Neural progenitor cell (in vitro differentiated cells): ENCODE measurements at regions not wholly inside any gene's neighbourhood (a gene's known extent, or its start where the extent isn't known, plus 50 kb on each side); places are given as distances from the start of the nearest gene placed in this dataset.

Experiments used
- DNase-seq: peaks from one replicate; pipeline ENCODE4 v3.0.0-alpha.2; 2016; ENCODE audit warnings: low spot score
- H2AFZ ChIP-seq: fragments of 200-600 bp; sonication (generic); replicated peaks from 2 replicates; pipeline ENCODE4 v1.6.1; 2016; ENCODE audit warnings: antibody characterized with exemption
- H3F3A ChIP-seq: fragments of 200-600 bp; sonication (generic); 2 replicates; pipeline ENCODE4 v1.6.1; 2016; ENCODE audit warnings: antibody characterized with exemption, low read depth
- H3K27ac ChIP-seq: fragments of 200-600 bp; sonication (generic); 2 replicates; pipeline ENCODE4 v1.5.1; 2016; ENCODE audit warnings: mild to moderate bottlenecking
- H3K27me3 ChIP-seq: fragments of 200-600 bp; sonication (generic); 2 replicates; pipeline ENCODE4 v1.6.1; 2016; ENCODE audit warnings: mild to moderate bottlenecking, moderate library complexity
- H3K36me3 ChIP-seq: fragments of 200-600 bp; sonication (generic); 2 replicates; pipeline ENCODE4 v1.5.1; 2016
- H3K4me1 ChIP-seq: fragments of 200-600 bp; sonication (generic); 2 replicates; pipeline ENCODE4 v1.6.1; 2016; ENCODE audit warnings: mixed run types
- H3K4me2 ChIP-seq: fragments of 200-600 bp; sonication (generic); 2 replicates; pipeline ENCODE4 v1.6.1; 2016
- H3K4me3 ChIP-seq: fragments of 200-600 bp; sonication (generic); 2 replicates; pipeline ENCODE4 v1.5.1; 2016
- H3K79me2 ChIP-seq: fragments of 200-600 bp; sonication (generic); 2 replicates; pipeline ENCODE4 v1.6.1; 2016; ENCODE audit warnings: low read depth
- H3K9ac ChIP-seq: fragments of 200-600 bp; sonication (generic); 2 replicates; pipeline ENCODE4 v1.6.1; 2016
- H3K9me3 ChIP-seq: fragments of 200-600 bp; sonication (generic); 2 replicates; pipeline ENCODE4 v1.5.1; 2016; ENCODE audit warnings: low read depth
- H4K20me1 ChIP-seq: fragments of 200-600 bp; sonication (generic); 2 replicates; pipeline ENCODE4 v1.6.1; 2016; ENCODE audit warnings: low read depth
- H3K27ac Mint-ChIP-seq: 3 replicates; pipeline ENCODE4 v1.8.0; 2021; ENCODE audit warnings: mixed read lengths
- H3K27me3 Mint-ChIP-seq: 2 replicates; pipeline ENCODE4 v1.8.0; 2022; ENCODE audit warnings: low read depth, mild to moderate bottlenecking, inconsistent platforms, moderate library complexity, mixed read lengths; ENCODE audit not compliant: insufficient read depth
- H3K36me3 Mint-ChIP-seq: 3 replicates; pipeline ENCODE4 v1.8.0; 2021; ENCODE audit warnings: mixed read lengths
- H3K4me1 Mint-ChIP-seq: 3 replicates; pipeline ENCODE4 v1.8.0; 2021; ENCODE audit warnings: mixed read lengths
- H3K4me3 Mint-ChIP-seq: 3 replicates; pipeline ENCODE4 v1.8.0; 2021; ENCODE audit warnings: mild to moderate bottlenecking, moderate library complexity, mixed read lengths
- H3K9me3 Mint-ChIP-seq: 3 replicates; pipeline ENCODE4 v1.8.0; 2020; ENCODE audit warnings: mixed read lengths
- CTCF ChIP-seq: fragments of 200-600 bp; sonication (generic); IDR thresholded peaks from 2 replicates; pipeline ENCODE4 v1.5.1; 2017; ENCODE audit warnings: antibody characterized with exemption, mild to moderate bottlenecking
- EZH2 ChIP-seq: fragments of 200-600 bp; sonication (generic); IDR thresholded peaks from 2 replicates; pipeline ENCODE4 v1.6.1; 2017; ENCODE audit warnings: antibody characterized with exemption, mild to moderate bottlenecking, moderate library complexity
- EZH2phosphoT487 ChIP-seq: fragments of 200-600 bp; sonication (generic); IDR thresholded peaks from 2 replicates; pipeline ENCODE4 v1.6.1; 2017; ENCODE audit warnings: antibody characterized with exemption

- TF ChIP-seq EZH2 (no peak), EZH2phosphoT487 (no peak)
- Mint-ChIP-seq H3K27ac (no peak overlapping the region), H3K4me3 (no peak overlapping the region), H3K36me3 (no peaks in the 10 kb centered on the region), H3K4me1 (no peaks in the 10 kb centered on the region), H3K9me3 (no peaks in the 10 kb centered on the region), H3K27me3 (peaks cover 2% of the 10 kb centered on the region)
- Histone ChIP-seq H3F3A (no peaks in the 10 kb centered on the region), H4K20me1 (no peaks in the 10 kb centered on the region), H3K27me3 (no peaks in the 10 kb centered on the region), H3K9ac (no peak overlapping the region), H3K9me3 (no peaks in the 10 kb centered on the region), H3K36me3 (no peaks in the 10 kb centered on the region), H3K4me1 (no peaks in the 10 kb centered on the region), H2AFZ (no peak overlapping the region), H3K4me3 (no peak overlapping the region), H3K27ac (no peak overlapping the region), H3K79me2 (no peaks in the 10 kb centered on the region), H3K4me2 (no peak overlapping the region)
- DNase-seq: no peak
Measured at GRCh38 chr12:4214877-4215228, 58.7 kb upstream of the CCND2 start.

GRCh38 chr12:4213471-4213870 is 60.1 kb upstream of the CCND2 start:
- Mint-ChIP-seq H3K4me3 (no peak overlapping the region), H3K27me3 (peaks cover 2% of the 10 kb centered on the region), H3K27ac (no peak overlapping the region), H3K4me1 (no peaks in the 10 kb centered on the region), H3K36me3 (no peaks in the 10 kb centered on the region), H3K9me3 (no peaks in the 10 kb centered on the region)
- no peak overlapping the region for H3K9ac ChIP-seq
- no peaks in the 10 kb centered on the region for H3K9me3 ChIP-seq
- H3K27ac ChIP-seq: no peak overlapping the region
- no peaks in the 10 kb centered on the region for H3K4me1 ChIP-seq
- no peaks in the 10 kb centered on the region for H3K27me3 ChIP-seq
- no peak overlapping the region for H3K4me2 ChIP-seq
- no peaks in the 10 kb centered on the region for H4K20me1 ChIP-seq
- H2AFZ ChIP-seq: no peak overlapping the region
- no peaks in the 10 kb centered on the region for H3K79me2 ChIP-seq
- H3K36me3 ChIP-seq: no peaks in the 10 kb centered on the region
- no peak overlapping the region for H3K4me3 ChIP-seq
- H3F3A ChIP-seq: no peaks in the 10 kb centered on the region
- TF ChIP-seq EZH2 (no peak), EZH2phosphoT487 (no peak), CTCF (no peak)
- no peak for DNase-seq

GRCh38 chr12:4212845-4213244 is 60.7 kb upstream of the CCND2 start:
- H3K4me3 ChIP-seq: no peak overlapping the region
- no peak overlapping the region for H3K27ac ChIP-seq
- H3K27me3 Mint-ChIP-seq: peaks cover 2% of the 10 kb centered on the region
- H4K20me1 ChIP-seq: no peaks in the 10 kb centered on the region
- no peaks in the 10 kb centered on the region for H3K4me1 Mint-ChIP-seq
- H3K4me3 Mint-ChIP-seq: no peak overlapping the region
- H2AFZ ChIP-seq: no peak overlapping the region
- no peaks in the 10 kb centered on the region for H3F3A ChIP-seq
- TF ChIP-seq EZH2phosphoT487: no peak
- TF ChIP-seq EZH2: no peak
- TF ChIP-seq CTCF: no peak
- no peak overlapping the region for H3K27ac Mint-ChIP-seq
- no peak for DNase-seq
- H3K9me3 ChIP-seq: no peaks in the 10 kb centered on the region
- H3K9ac ChIP-seq: no peak overlapping the region
- H3K36me3 ChIP-seq: no peaks in the 10 kb centered on the region
- no peaks in the 10 kb centered on the region for H3K9me3 Mint-ChIP-seq
- no peaks in the 10 kb centered on the region for H3K4me1 ChIP-seq
- no peak overlapping the region for H3K4me2 ChIP-seq
- no peaks in the 10 kb centered on the region for H3K36me3 Mint-ChIP-seq
- H3K79me2 ChIP-seq: no peaks in the 10 kb centered on the region
- H3K27me3 ChIP-seq: no peaks in the 10 kb centered on the region

GRCh38 chr12:4211372-4211771 is 62.2 kb upstream of the CCND2 start:
- no peaks in the 10 kb centered on the region for H3K79me2 ChIP-seq
- no peaks in the 10 kb centered on the region for H3K4me1 ChIP-seq
- DNase-seq: no peak
- H3K27ac ChIP-seq: no peak overlapping the region
- no peaks in the 10 kb centered on the region for H3K27me3 ChIP-seq
- peaks cover 2% of the 10 kb centered on the region for H3K27me3 Mint-ChIP-seq
- H3K4me3 Mint-ChIP-seq: no peak overlapping the region
- H3K27ac Mint-ChIP-seq: no peak overlapping the region
- H4K20me1 ChIP-seq: no peaks in the 10 kb centered on the region
- H3K4me2 ChIP-seq: no peak overlapping the region
- no peak overlapping the region for H3K9ac ChIP-seq
- H3K4me1 Mint-ChIP-seq: no peaks in the 10 kb centered on the region
- H3K9me3 Mint-ChIP-seq: no peaks in the 10 kb centered on the region
- no peaks in the 10 kb centered on the region for H3K9me3 ChIP-seq
- TF ChIP-seq EZH2 (no peak), EZH2phosphoT487 (no peak), CTCF (no peak)
- no peaks in the 10 kb centered on the region for H3F3A ChIP-seq
- no peaks in the 10 kb centered on the region for H3K36me3 Mint-ChIP-seq
- no peak overlapping the region for H3K4me3 ChIP-seq
- H2AFZ ChIP-seq: no peak overlapping the region
- H3K36me3 ChIP-seq: no peaks in the 10 kb centered on the region
